Mucosa of stomach (tissue), 1 donor: ENCODE measurements at regions not wholly inside any gene's neighbourhood (a gene's known extent, or its start where the extent isn't known, plus 50 kb on each side); places are given as distances from the start of the nearest gene placed in this dataset.
"Not testable (repeated sequence)": the region's sequence is repeated elsewhere in the genome, so short reads cannot be mapped to it uniquely, and the experiment has no call there.

Experiments
- H3K27me3 ChIP-seq: one replicate; pipeline ENCODE4 v1.7.0; 2013; ENCODE audit warnings: mild to moderate bottlenecking, low read length; ENCODE audit not compliant: control insufficient read depth, insufficient read depth
- H3K36me3 ChIP-seq: one replicate; pipeline ENCODE4 v1.7.0; 2013; ENCODE audit warnings: low read length; ENCODE audit not compliant: control insufficient read depth, insufficient read depth
- H3K4me1 ChIP-seq: one replicate; pipeline ENCODE4 v1.7.0; 2013; ENCODE audit warnings: mild to moderate bottlenecking, low read length; ENCODE audit not compliant: control insufficient read depth, insufficient read depth
- H3K4me3 ChIP-seq: one replicate; pipeline ENCODE4 v1.7.0; 2013; ENCODE audit warnings: low read length
- H3K9ac ChIP-seq: one replicate; pipeline ENCODE4 v1.7.0; 2013; ENCODE audit warnings: mild to moderate bottlenecking, low read length, moderate library complexity
- H3K9me3 ChIP-seq: one replicate; pipeline ENCODE4 v1.7.0; 2013; ENCODE audit warnings: mild to moderate bottlenecking, low read length, moderate library complexity; ENCODE audit not compliant: control insufficient read depth
- donor health status: Pancreatic carcinoma.

DNA sequence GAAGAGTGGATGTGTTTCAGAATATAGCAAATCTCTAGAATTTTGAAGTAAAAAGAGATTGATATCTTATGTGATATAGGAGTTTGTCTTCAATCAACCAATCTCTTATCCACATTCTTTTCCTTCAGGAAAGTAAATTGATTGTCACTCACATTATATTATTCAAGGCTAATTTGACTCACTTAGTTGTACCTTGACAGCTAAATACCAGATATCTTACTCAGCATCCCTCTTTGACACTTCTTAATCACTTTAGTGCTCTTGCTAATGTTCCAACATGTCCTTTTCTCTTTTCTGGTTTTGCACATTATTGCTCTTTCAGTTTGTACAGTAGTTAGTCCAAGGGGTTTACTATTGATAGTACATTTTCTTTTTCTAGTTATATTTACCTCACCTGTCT lies 286.9 kb upstream of the PTCHD4 start:
- Histone ChIP-seq H3K9me3 (no peaks in the 10 kb centered on the region), H3K36me3 (no peaks in the 10 kb centered on the region), H3K27me3 (no peaks in the 10 kb centered on the region), H3K9ac (no peak overlapping the region), H3K4me3 (no peak overlapping the region), H3K4me1 (no peaks in the 10 kb centered on the region)

DNA sequence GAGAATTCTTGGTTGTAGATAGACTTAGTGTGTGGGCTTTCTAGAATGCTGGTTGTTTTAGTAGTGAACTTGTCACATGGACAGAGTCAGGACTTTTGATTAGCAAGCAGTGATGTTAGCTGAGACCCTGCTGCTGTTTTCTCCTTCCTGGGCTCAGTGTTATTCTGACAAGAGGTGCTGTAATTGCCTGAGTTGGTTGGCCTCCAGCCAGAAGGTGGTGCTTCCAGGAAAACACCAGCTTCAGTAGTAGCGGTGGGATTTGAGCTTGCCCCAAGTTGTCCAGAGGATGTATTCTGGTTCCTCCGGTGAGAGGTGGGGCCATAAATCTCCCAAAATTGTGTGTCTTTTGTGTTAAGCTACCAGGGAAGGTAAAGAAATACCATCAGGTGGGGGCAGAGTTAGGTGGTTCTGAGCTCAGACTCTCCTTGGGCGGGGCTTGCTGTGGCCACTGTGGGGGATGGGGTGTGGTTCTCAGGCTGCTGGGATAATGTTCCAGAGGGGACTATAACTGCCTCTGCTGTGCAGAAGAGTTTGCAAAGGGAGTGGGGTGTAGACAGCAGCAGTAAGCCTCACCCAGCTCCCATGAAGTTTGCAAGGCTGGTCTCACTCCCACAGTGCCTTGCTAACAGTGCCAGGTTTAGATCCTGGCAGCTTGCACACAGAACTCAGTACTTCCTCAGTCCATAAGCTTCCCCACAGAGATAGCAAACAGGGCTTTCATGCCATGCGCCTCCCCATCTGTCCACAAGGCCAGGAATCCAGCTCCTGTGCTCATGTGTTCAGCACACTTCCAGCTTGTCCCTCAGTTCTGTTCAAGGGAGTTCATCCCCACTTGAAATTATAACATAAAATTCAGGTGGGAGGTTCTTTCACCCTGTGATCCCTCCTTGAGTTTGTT lies 278.4 kb upstream of the PTCHD4 start:
- Histone ChIP-seq H3K27me3 (no peaks in the 10 kb centered on the region), H3K4me3 (no peak overlapping the region), H3K9ac (no peak overlapping the region)

DNA sequence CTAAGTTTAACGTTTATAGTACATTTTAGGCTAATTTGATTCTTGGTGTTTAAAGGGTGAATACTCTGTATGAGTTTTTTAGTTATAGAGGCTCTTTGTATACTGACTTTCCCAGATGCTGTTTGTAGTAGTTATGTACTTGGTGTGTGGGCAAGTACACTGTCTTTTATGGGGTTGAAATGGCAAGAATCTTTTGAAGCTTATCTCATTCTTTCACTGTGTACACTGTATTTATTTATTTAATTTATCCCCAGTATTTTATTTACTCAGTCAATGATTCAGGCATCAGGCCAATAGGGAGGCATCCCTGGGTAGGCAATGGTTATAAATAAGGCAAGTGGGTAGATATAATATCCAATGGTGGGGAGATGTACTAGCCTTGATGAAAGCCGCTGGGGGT lies 277.0 kb upstream of the PTCHD4 start:
- Histone ChIP-seq H3K9ac (no peak overlapping the region), H3K4me1 (no peaks in the 10 kb centered on the region), H3K36me3 (no peaks in the 10 kb centered on the region), H3K9me3 (no peaks in the 10 kb centered on the region), H3K4me3 (no peak overlapping the region), H3K27me3 (no peaks in the 10 kb centered on the region)

More for the DNA sequence above, 278.4 kb upstream of the PTCHD4 start:
- no peaks in the 10 kb centered on the region for H3K36me3 ChIP-seq
- H3K9me3 ChIP-seq, result no peaks in the 10 kb centered on the region
- no peaks in the 10 kb centered on the region for H3K4me1 ChIP-seq

DNA sequence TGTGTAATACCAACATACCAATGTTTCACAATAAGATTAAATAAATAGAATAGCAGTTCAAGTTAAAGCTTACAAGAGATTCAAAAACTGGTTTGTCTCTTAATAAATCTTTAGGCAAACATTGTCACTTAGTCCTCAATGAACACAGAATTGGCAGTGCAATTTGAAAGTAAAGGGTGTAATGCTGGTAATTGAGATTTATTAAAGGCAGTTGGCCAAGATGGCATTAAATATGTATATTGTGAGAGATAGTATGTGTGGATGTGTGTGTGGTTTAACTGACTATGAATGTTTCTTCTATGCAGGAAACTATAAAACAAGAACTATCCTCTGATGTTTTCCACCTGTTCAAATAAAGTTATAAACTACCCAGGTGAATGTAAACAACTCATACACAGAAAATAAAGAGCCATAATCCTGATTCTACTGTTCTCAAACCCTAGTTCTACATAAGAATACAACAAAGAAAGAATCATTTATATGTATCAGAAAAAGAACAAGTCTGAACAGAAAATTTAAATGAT lies 267.9 kb upstream of the PTCHD4 start:
- no peak overlapping the region for H3K9ac ChIP-seq
- H3K4me3 ChIP-seq, result no peak overlapping the region
- H3K27me3 ChIP-seq, result no peaks in the 10 kb centered on the region
- H3K9me3 ChIP-seq, result no peaks in the 10 kb centered on the region
- no peaks in the 10 kb centered on the region for H3K36me3 ChIP-seq
- no peaks in the 10 kb centered on the region for H3K4me1 ChIP-seq

DNA sequence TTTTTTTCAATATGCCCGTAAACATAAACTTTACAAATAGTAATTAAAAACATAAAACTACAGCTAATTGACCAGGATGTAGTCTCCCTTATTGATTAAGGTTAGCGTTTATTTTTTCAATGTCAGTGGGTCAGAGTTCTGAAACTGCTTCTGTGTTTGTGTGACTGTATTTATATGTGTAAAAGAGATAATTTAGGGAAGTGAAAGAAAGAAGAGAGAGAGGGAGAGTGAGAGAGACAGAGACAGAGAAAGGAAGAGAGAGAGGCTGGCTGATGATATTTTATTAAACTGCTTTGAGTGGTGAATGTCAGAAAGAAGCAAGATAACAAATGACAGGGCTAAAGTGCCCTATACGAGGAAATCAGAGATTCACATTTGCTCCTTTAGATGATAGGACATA lies 266.1 kb upstream of the PTCHD4 start:
- no peaks in the 10 kb centered on the region for H3K4me1 ChIP-seq
- no peaks in the 10 kb centered on the region for H3K36me3 ChIP-seq
- no peak overlapping the region for H3K4me3 ChIP-seq
- no peak overlapping the region for H3K9ac ChIP-seq
- no peaks in the 10 kb centered on the region for H3K27me3 ChIP-seq
- no peaks in the 10 kb centered on the region for H3K9me3 ChIP-seq

DNA sequence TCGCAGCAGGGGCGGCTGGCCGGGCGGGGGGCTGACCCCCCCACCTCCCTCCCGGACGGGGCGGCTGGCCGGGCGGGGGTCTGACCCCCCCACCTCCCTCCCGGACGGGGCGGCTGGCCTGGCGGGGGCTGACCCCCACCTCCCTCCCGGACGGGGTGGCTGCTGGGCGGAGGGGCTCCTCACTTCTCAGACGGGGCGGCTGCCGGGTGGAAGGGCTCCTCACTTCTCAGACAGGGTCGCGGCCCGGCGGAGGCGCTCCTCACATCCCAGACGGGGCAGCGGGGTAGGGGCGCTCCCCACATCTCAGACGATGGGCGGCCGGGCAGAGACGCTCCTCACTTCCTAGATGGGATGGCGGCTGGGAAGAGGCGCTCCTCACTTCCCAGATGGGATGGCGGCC lies 260.2 kb upstream of the PTCHD4 start:
- H3K9me3 ChIP-seq, H3K4me3 ChIP-seq: not testable (repeated sequence)

DNA sequence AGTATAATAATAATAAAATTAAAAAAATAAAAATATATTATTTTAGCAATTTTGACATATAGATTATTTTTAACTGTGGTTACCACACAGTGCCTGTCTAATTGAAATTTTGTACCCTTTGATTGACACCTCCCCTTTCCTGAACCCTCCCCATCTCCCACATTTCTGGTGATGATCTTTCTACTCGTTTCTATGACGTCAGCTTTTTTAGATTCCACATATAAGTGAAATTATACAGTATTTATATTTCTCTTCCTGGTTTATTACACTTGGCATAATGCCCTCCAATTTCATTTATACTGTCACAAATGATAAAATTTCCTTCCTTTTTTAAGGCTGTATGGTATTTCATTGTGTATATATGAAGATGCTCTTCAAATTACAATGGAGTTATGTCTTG lies 258.1 kb upstream of the PTCHD4 start:
- H3K4me1 ChIP-seq, result no peaks in the 10 kb centered on the region
- no peaks in the 10 kb centered on the region for H3K9me3 ChIP-seq
- H3K9ac ChIP-seq, result no peak overlapping the region
- H3K27me3 ChIP-seq, result no peaks in the 10 kb centered on the region
- H3K36me3 ChIP-seq, result no peaks in the 10 kb centered on the region
- H3K4me3 ChIP-seq, result no peak overlapping the region

More for the DNA sequence above, 260.2 kb upstream of the PTCHD4 start:
- H3K4me1 ChIP-seq, H3K36me3 ChIP-seq, H3K9ac ChIP-seq, H3K27me3 ChIP-seq: not testable (repeated sequence)

DNA sequence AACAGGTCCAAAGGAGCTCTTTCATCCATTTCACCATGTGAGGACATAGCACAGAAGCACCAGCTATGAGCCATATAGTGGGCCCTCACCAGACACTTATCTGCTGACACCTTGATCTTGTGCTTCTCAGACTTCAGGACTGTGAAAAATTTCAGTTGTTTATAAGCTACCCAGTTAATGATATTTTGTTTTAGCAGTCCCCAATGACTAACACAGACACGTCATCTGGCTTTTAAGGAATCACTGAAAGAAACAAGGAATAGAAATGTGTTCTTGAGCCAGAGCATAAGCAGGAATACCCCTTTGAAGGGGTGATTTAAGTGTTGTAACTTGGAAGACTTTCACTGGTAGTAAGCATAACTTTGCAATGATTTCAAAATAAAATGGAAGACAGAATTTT lies 214.7 kb upstream of the PTCHD4 start:
- Histone ChIP-seq H3K36me3 (no peaks in the 10 kb centered on the region), H3K27me3 (no peaks in the 10 kb centered on the region), H3K4me3 (no peak overlapping the region), H3K9me3 (no peaks in the 10 kb centered on the region), H3K4me1 (no peaks in the 10 kb centered on the region), H3K9ac (no peak overlapping the region)

DNA sequence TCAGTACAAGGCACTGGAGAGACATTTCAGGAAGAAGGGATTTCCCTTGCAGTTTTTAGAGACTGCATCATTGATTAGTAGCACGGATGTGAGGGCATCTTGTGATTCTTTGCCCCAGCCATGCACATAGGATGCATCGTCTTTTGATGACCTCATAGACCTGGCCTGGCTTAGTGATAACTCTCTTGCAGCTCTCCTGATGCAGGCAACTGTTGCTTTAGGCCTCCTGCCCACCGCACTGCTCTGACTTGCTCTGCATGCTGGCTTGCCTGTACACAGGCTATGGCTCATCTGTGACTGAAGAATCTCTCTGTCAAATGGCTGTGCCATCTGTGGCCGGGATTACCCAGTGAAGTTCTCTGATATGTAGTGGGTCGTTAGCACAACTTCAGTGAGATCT lies 207.7 kb upstream of the PTCHD4 start:
- H3K9me3 ChIP-seq, result no peaks in the 10 kb centered on the region
- H3K9ac ChIP-seq, result no peak overlapping the region
- no peak overlapping the region for H3K4me3 ChIP-seq
- no peaks in the 10 kb centered on the region for H3K36me3 ChIP-seq
- no peaks in the 10 kb centered on the region for H3K27me3 ChIP-seq
- H3K4me1 ChIP-seq, result no peaks in the 10 kb centered on the region

DNA sequence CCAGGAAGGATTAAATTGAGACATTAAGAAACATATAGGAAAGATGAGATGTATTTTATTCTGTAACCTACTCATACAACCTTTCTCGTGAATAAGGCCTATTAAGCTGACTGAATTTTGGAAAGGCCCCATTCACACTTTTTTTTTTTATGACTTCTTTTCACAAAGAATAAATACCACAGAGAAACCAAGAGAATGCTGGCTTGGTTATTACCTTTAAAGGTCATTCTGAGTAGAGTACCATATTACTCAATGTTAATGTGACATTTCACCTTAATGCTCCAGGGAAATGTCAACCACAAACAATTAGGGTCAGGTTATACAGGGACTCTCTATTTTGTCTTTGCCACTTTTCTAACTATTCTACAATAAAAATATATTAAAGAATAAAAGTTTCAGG lies 204.9 kb upstream of the PTCHD4 start:
- H3K4me3 ChIP-seq, result no peak overlapping the region
- no peaks in the 10 kb centered on the region for H3K27me3 ChIP-seq
- no peaks in the 10 kb centered on the region for H3K36me3 ChIP-seq
- H3K9ac ChIP-seq, result no peak overlapping the region
- no peaks in the 10 kb centered on the region for H3K4me1 ChIP-seq
- no peaks in the 10 kb centered on the region for H3K9me3 ChIP-seq

DNA sequence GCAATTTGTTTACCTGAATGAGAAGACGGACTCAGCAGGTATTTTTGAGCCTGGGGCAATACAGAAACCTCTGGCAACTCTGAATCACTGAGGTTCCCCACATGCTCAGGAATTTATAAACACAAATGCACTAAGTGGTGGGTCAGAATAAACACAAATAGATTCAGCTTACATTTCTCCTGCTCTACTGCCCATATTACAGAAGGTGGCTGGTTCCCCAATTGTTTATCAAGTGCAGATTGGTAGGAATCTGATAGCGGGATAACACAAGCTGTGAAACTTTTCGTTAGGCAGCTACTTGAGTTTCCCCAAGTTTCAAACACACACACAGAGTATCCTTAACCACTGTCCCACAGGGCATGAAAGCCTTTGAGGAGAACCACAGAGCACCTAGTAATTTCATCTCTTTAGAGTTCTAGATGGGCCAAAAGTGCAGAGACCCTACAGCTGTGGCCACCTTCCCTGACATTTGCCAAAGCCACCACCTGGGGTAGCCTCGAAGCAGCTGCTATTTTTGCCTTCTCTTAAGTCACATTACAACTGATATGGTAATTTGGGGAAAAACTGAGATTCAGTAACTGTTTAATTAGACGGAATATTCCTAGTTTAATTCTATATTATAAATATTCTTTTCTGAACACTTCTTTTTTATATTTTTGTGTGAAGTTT lies 204.2 kb upstream of the PTCHD4 start:
- H3K4me3 ChIP-seq, result no peak overlapping the region
- no peak overlapping the region for H3K9ac ChIP-seq
- no peaks in the 10 kb centered on the region for H3K9me3 ChIP-seq
- no peaks in the 10 kb centered on the region for H3K36me3 ChIP-seq
- no peaks in the 10 kb centered on the region for H3K27me3 ChIP-seq
- H3K4me1 ChIP-seq, result no peaks in the 10 kb centered on the region

DNA sequence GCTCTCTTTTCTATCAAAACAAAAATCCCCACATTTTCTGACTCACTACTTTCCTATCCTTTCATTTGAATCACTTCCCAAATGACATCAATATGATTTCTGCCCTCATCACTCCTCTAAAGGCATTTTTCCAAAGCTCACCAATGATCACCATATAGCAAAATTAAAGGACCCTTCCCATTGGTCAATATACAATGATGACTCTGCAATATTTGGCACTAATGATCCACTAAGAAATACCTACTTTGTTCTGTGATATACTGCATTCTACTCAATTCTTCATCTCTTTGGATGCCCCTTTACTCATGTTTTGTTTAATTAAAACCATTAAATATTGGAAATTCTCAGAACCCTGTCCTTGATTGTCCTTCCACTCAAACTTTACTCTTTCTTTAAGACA lies 200.3 kb upstream of the PTCHD4 start:
- Histone ChIP-seq H3K4me3 (no peak overlapping the region), H3K27me3 (no peaks in the 10 kb centered on the region)

More for the DNA sequence above, 200.3 kb upstream of the PTCHD4 start:
- Histone ChIP-seq H3K9ac (no peak overlapping the region), H3K4me1 (no peaks in the 10 kb centered on the region), H3K36me3 (no peaks in the 10 kb centered on the region), H3K9me3 (no peaks in the 10 kb centered on the region)
